BE2C (cell line): ENCODE measurements at regions not wholly inside any gene's neighbourhood (a gene's known extent, or its start where the extent isn't known, plus 50 kb on each side); places are given as distances from the start of the nearest gene placed in this dataset.

Experiments used
- DNase-seq: peaks from one replicate; pipeline ENCODE4 v3.0.0-alpha.2; 2020
- H3K27me3 ChIP-seq: fragments of 250-450 bp; sonication (Bioruptor Pico); 2 replicates; pipeline ENCODE4 v1.5.1; 2020; ENCODE audit warnings: mild to moderate bottlenecking
- H3K36me3 ChIP-seq: fragments of 250-450 bp; sonication (Bioruptor Pico); 2 replicates; pipeline ENCODE4 v1.5.1; 2020; ENCODE audit warnings: mild to moderate bottlenecking
- H3K4me1 ChIP-seq: fragments of 250-450 bp; sonication (Bioruptor Pico); 2 replicates; pipeline ENCODE4 v1.5.1; 2020
- H3K4me3 ChIP-seq: 2 replicates; pipeline ENCODE4 v1.5.1; 2011; ENCODE audit warnings: low read depth, low read length
- H3K9me3 ChIP-seq: fragments of 250-450 bp; sonication (Bioruptor Pico); 2 replicates; pipeline ENCODE4 v1.5.1; 2020
- CTCF ChIP-seq: IDR thresholded peaks from 2 replicates; pipeline ENCODE4 v1.5.1; 2012; ENCODE audit warnings: mild to moderate bottlenecking, low read depth, low read length

- TF ChIP-seq CTCF, result no peak
- H3K27me3 ChIP-seq, result no peaks in the 10 kb centered on the region
- H3K36me3 ChIP-seq, result no peaks in the 10 kb centered on the region
- DNase-seq, result no peak
- no peaks in the 10 kb centered on the region for H3K4me1 ChIP-seq
- H3K4me3 ChIP-seq, result no peak overlapping the region
- H3K9me3 ChIP-seq, result peaks cover 3% of the 10 kb centered on the region; the same call in 1 of the 2 replicates
Measured at GRCh38 chr7:126119981-126120380, 1132.8 kb downstream of the GRM8 start.

- Histone ChIP-seq H3K4me3 (no peak overlapping the region), H3K27me3 (no peaks in the 10 kb centered on the region), H3K4me1 (no peaks in the 10 kb centered on the region), H3K9me3 (no peaks in the 10 kb centered on the region), H3K36me3 (no peaks in the 10 kb centered on the region)
- TF ChIP-seq CTCF, result no peak
- no peak for DNase-seq
Measured at GRCh38 chr7:126103582-126103981, 1149.2 kb downstream of the GRM8 start.

GRCh38 chr7:126083014-126083413 lies 1153.4 kb upstream of the POT1 start:
- H3K9me3 ChIP-seq, result no peaks in the 10 kb centered on the region
- H3K27me3 ChIP-seq, result no peaks in the 10 kb centered on the region
- DNase-seq, result no peak
- no peaks in the 10 kb centered on the region for H3K4me1 ChIP-seq
- no peak for TF ChIP-seq CTCF
- H3K4me3 ChIP-seq, result no peak overlapping the region
- H3K36me3 ChIP-seq, result no peaks in the 10 kb centered on the region

GRCh38 chr7:126079581-126079980 lies 1150.0 kb upstream of the POT1 start:
- no peaks in the 10 kb centered on the region for H3K27me3 ChIP-seq
- no peaks in the 10 kb centered on the region for H3K9me3 ChIP-seq
- H3K4me3 ChIP-seq, result no peak overlapping the region
- TF ChIP-seq CTCF, result no peak
- H3K36me3 ChIP-seq, result no peaks in the 10 kb centered on the region
- H3K4me1 ChIP-seq, result no peaks in the 10 kb centered on the region
- DNase-seq, result no peak

GRCh38 chr7:126079151-126079550 lies 1149.5 kb upstream of the POT1 start:
- no peaks in the 10 kb centered on the region for H3K4me1 ChIP-seq
- no peak for TF ChIP-seq CTCF
- H3K27me3 ChIP-seq, result no peaks in the 10 kb centered on the region
- no peaks in the 10 kb centered on the region for H3K9me3 ChIP-seq
- H3K36me3 ChIP-seq, result no peaks in the 10 kb centered on the region
- DNase-seq, result no peak
- no peak overlapping the region for H3K4me3 ChIP-seq

- Histone ChIP-seq H3K36me3 (no peaks in the 10 kb centered on the region), H3K4me3 (no peak overlapping the region), H3K4me1 (no peaks in the 10 kb centered on the region), H3K27me3 (no peaks in the 10 kb centered on the region), H3K9me3 (no peaks in the 10 kb centered on the region)
- TF ChIP-seq CTCF, result no peak
- DNase-seq, result no peak
Measured at GRCh38 chr7:126065766-126066165, 1136.1 kb upstream of the POT1 start.
